ENCODE measurements at regions not wholly inside any gene's neighbourhood (a gene's known extent, or its start where the extent isn't known, plus 50 kb on each side); places are given as distances from the start of the nearest gene placed in this dataset.

DNA sequence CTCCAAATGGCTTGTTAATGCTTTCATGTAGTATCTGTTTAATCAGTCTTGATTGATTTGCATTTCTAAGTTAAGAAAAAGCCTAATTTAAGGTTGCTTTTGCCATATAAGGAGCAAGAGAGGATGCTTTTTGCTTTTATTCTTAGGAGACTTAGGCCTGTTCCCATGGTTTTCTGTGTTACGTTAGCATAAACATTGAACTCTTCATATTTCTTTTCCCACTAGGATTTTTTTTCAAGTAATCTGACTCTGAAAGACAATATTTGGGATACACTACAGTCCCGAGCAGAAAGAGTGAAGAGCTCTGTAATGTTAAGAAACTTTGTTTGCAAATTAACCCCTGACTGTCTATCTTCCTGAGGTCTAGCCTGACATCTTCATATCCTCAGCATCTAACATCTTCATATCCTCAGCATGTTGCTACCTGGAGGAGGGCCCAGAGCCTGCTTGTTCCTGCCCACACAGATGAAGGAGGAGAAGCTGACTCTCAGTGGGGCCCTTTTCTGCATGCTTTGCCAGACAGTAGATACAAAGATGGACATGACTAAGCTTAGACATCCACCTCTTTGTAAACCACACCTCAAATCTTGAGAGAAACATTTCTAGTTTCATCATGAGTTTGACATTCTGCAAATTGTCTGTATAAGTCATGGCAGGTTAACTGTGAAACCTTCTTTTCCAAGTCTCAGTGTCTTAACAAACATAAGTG, 86.2 kb upstream of the COL6A5 start:
- intact Hi-C loops (cut with micrococcal nuclease) = no loop called here

DNA sequence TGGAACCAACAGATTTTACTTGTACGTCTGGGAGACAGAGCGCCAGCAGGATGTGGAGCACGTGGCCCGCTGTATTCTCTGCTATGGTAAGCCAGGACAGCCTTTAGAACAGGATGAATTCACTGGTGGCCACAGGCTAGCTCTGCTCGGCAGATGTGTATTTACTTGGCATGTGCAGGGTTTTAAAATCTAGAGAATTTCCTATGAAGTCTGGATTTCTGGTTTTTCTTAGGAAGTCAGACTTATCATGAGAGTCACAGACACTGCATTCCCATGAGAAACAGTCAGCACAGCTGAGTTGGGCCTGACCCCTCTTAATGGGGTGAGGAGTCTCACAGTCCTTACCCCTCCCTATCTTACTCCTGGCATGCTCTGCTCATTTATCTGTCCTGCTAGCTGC, 84.6 kb upstream of the COL6A5 start:
- intact Hi-C loops (cut with micrococcal nuclease) = no loop called here

- intact Hi-C loops (cut with micrococcal nuclease) = no loop called here
Observed at GRCh38 chr3:130263708-130264107, 81.8 kb upstream of the COL6A5 start.

GRCh38 chr3:130266817-130267216, 78.7 kb upstream of the COL6A5 start:
- intact Hi-C loops (cut with micrococcal nuclease) = no loop called here

- intact Hi-C loops (cut with micrococcal nuclease) = loop anchor here (1.0 kb wide), 2 partner anchors 263 to 617 kb away; no protein-coding TSS in a partner anchor
Observed at GRCh38 chr3:130276203-130276803, 69.2 kb upstream of the COL6A5 start.

DNA sequence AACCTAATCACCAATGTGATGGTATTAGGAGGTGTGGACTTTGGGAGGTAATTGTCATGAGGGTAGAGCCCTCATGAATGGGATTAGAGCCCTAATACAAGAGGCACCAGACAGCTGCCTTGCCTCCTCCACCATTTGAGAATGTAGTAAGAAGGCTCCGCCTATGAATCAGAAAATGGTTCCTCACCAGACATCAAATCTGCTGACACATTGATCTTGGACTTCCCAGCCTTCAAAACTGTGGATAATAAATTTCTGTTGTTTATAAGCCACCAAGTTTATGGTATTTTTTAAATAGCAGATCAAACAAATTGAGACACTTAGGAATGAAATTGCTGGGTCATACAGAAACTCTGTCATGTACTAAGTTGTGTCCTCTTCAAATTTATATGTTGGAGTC, 56.8 kb upstream of the COL6A5 start:
- intact Hi-C loops (cut with micrococcal nuclease) = no loop called here

- intact Hi-C loops (cut with micrococcal nuclease) = no loop called here
Observed at GRCh38 chr3:130291148-130291547, 54.3 kb upstream of the COL6A5 start.

DNA sequence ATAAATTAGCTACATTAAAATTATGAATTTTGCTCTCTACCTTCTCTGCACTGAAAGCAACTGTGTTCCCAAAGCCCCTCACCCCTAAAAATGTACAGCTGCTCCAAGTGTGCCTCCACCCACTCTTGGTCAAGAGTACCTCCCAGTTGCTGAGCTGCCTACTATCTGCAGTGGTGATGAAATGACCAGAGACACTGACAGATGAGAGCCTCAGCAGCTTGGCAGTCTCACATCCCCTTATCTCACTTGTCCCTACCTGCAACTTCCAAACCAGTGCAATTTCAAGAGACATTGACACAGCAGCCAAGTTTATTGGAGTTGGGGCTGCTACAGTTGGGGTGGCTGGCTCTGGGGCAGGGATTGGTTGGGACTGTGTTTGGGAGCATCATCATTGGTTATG, 52.2 kb upstream of the COL6A5 start:
- intact Hi-C loops (cut with micrococcal nuclease) = no loop called here
